ENCODE measurements at regions not wholly inside any gene's neighbourhood (a gene's known extent, or its start where the extent isn't known, plus 50 kb on each side); places are given as distances from the start of the nearest gene placed in this dataset.
"Not testable (repeated sequence)": the region's sequence is repeated elsewhere in the genome, so short reads cannot be mapped to it uniquely, and the experiment has no call there.

DNA sequence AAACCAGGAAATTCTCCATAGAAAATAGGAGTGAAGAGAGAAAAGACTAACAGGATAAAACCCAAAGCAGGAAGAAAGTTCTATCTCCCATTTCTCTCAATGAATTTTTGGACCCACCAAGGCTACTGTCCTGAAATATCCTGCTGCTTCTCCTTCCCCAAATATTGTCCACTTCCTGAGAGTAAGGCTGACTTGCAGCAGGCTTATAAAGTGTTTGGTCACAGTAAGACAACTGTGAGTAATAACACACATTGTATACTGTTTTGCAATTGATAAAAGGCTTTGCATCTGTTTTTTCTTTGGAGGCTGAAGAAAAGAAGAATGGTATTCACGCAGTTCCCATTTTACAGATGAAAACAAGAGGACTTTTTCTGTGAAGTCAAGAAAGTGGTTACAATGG lies 52.8 kb downstream of the FOXD4L6 start:
- ATAC-seq; intact Hi-C loops (cut with DNase I); DNase-seq: not testable (repeated sequence)

DNA sequence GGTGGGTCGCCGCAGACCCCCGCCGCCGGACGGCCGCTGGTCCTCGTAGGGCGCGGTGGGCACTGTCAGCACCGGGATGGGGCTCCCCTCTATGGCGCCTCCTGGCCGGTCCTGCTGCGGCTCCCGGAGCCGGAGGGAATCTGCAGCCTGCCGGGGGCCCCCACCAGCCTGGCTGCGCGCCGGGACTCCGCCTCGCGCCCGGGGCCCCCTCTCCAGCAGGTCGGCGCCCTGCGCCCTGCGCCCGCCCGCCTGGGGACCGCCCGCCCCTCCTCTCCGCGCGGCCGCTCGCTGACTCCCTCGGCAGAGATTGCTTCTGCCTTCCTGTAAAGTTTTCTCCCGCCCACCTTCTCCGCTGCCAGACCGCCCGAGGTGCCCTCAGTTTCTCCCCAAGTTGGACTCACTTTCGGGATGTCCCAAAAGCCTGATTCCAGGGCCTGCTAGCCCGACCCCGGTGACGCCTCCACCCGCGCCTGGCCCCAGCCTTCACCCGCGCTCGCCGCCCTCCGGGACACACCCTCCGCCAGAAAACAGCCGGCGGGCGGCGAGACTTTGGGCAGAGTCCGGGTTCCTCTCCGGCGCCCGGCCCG lies 54.0 kb downstream of the FOXD4L6 start:
- ATAC-seq: peak; percentile 84 to 89
- intact Hi-C loops (cut with DNase I): not testable (repeated sequence)

DNA sequence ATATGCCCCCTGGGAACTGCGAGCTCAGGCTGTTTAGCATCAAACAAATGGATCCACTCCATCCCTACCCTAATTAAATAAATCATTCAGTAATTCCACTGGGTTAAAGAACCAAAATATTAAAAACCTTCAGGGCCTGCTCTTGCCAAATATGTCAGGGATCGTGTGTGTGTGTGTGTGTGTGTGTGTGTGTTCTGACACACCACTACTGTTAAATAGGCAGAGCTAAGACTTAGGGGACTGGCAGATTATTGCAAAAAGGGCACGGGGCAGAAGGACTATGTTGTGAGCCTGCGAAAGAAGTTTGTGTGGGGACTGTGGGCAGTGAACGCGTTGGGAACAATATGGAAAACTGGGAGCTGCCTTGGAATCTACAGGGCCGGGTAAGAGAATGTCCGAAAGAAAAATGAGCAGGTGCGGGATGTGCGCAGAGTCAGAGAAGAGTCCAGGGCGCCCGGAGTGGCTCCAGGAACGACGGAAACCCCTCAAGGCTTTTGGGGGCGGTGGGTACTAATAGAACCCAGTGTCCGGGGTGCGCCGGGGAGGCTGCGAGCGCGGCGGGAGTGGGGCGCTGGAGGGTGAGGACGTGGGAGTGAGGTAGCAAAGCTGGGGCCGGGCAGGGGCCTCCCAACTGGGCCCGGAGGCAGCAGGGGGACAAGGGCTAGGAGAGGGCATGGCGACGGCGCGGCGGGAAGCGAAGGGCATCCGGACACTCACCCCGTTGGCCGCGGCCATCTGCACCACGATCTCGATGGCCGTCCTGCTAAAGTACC lies 54.8 kb downstream of the FOXD4L6 start:
- DNase-seq; intact Hi-C loops (cut with DNase I): not testable (repeated sequence)
- peak; percentile 26 to 46 for ATAC-seq

More for the DNA sequence above, 54.0 kb downstream of the FOXD4L6 start:
- peak; percentile 49 for DNase-seq

DNA sequence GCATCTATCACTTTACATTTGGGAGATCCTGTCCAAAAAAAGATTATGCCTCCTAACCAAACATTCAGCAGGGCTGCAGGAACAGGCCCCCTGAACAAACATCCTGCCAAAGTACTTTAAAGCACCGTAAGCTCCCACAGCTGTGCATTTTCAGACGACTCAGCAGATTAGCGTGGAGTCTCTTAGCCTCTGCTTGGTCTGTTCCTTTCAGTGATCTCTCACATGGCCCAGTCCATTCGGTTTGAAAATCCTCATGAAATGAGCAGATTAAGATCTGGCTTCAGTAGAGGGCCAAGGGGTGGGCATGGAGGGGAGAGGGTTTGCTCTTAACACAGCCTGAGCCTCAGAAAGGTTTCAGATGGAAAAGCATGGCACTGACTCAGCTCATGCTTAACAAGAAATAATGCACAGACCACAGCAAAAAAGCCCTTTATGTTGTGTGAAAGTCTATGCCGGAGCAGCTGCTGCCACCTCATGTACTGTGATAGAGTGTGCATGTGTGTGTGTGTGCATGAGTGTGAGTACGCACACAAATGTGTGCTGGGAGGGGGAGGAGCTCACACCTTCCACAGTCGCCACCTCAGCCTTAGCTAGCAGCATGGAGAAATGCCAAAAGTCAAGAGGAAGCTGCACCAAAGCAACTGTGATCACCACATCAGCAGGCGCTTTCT lies 64.2 kb downstream of the FOXD4L6 start:
- intact Hi-C loops (cut with DNase I): not testable (repeated sequence)
- peak; percentile 83 to 85 for ATAC-seq
- DNase-seq: peak; percentile 24

DNA sequence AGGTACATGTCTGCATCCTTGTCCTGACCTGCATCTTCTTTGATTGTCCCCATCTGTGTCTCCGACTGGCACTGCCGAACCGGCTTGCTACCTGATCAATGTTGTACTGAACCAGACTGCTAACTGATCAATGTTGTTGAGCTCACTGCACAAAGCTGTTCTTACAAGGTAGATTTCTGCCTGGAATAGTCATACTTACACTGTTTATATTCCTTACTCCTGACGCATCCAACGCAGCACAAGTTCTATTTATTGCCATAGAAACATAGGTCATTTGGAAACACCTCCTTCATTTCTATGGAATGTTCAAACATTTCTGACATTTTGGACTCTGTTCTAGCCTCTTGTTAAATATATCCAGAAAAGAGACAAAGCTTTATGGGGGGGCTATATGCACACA lies 65.2 kb downstream of the FOXD4L6 start:
- intact Hi-C loops (cut with DNase I); DNase-seq; ATAC-seq: not testable (repeated sequence)

DNA sequence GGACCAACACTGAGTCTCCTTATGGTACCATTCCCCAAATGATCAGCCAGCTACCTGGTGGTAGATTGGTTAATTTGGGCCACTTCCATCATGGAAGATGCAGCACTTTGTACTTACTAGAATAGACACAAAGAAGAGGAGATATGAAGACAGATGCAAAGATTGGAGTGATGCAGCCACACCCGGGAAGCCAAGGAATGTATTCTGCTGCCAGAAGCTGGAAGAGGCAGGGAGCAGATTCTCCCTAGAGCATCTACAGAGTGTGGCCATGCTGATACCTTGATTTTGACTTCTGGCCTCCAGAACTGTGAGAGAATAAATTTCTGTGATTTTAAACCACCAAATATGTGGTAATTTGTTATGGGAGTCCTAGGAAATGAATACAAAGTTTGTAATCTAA lies 68.9 kb downstream of the FOXD4L6 start:
- DNase-seq; ATAC-seq; intact Hi-C loops (cut with DNase I): not testable (repeated sequence)

DNA sequence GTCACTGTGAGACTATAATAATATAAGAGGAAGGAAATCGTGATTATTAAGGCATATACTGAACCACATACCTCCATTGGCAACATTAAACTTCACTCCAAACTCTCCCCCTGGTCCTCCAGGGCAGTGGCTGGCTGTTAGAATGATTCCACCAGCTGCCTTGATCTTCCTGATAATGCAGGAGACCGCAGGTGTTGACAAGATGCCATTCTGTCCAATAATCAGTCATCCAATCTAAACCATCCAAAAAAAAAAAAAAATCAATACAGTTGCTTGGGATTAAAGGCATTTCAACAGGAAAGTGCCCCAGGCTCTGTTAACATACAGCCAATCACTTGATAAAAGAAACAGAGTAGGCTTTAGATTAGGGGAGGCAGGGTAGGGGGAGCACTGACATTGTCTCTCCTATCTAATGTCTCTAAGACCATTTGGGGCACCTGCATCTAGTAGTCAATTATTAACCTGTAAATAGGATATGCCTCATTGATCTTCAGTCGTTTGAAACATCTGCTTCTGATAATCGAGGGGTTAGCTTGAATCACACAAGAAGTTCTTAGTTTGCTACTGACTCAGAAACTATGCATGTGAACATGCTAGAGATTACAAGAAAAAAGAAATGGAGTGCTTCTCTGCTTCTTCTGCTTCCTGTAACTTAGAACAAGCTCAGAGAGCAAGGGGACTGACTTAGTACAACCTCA lies 74.7 kb downstream of the FOXD4L6 start:
- ATAC-seq; DNase-seq; intact Hi-C loops (cut with DNase I): not testable (repeated sequence)

DNA sequence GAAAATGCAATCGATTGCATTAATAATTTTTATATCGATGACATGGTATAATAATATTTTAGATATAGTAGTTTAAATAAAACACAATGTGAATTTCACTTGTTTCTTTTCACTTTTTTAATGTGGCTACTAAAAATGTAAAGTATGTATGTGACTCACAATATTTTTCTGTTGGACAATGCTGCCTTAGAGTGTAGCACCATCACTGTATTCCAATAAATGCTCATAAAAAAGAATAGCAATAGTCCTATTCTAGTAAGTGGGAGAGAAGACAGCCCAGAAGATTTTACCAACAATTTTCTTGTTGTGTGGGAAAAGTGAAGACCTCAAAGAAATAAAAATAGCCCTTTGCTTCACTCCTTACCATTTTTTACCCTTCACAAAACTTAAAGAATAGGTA lies 79.8 kb downstream of the FOXD4L6 start:
- intact Hi-C loops (cut with DNase I); DNase-seq; ATAC-seq: not testable (repeated sequence)

DNA sequence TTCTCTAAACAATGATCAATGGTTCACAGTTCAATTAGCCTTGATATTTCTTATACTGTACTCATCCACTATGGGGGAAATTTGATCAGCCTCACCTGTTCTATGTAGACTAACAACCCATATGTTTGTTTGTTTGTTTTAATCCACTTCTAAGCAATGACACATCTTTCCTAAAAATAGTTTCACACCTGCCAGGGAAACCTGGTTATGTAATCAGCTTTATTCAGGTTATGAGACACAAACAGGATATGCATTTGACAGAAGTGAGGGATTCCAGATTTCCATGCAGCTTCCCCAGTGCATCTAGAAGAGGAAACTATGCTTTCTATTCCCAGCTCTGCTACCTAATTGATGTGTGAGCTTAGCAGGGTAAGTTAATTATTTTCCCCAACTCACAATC lies 80.7 kb downstream of the FOXD4L6 start:
- ATAC-seq; DNase-seq; intact Hi-C loops (cut with DNase I): not testable (repeated sequence)

DNA sequence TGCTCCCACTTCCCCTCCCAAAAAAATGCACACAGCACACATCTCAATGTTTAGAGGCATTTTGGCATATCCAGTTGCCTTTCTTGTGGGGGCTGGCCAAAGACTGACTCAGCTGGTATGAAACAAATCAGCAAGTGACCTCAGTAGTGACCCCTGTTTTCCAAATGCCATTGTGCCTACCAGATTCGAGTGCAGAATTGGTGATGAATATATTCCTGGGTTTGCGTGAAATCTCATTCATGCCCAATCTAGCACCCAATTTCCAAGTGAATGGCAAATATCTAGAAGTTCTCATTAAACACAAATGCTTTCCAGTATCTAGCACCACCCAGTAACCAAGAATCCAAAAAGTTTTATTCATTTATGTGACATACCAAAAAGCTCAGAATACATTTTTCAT lies 83.6 kb downstream of the FOXD4L6 start:
- intact Hi-C loops (cut with DNase I); DNase-seq: not testable (repeated sequence)
- ATAC-seq: peak in 1 of 2 donors; percentile 25

DNA sequence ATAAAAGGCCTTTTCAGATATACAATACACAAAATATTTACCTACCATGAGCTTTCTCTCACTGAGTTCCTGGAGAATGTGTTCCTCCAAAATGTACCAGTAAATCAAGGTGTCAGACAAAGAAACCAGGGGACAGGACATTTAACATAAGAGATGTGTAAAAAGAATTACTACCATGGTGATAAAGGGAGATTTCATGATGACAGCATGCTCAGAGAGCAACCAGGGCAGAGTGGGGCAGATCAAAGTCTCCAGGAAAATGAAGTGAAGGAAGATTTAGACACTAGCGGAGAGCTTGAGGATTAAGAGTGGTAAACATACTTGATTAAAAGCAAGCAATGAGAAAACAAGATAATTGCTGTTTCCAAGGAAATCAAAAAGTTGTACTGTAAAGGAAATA lies 85.0 kb downstream of the FOXD4L6 start:
- intact Hi-C loops (cut with DNase I); ATAC-seq: not testable (repeated sequence)

DNA sequence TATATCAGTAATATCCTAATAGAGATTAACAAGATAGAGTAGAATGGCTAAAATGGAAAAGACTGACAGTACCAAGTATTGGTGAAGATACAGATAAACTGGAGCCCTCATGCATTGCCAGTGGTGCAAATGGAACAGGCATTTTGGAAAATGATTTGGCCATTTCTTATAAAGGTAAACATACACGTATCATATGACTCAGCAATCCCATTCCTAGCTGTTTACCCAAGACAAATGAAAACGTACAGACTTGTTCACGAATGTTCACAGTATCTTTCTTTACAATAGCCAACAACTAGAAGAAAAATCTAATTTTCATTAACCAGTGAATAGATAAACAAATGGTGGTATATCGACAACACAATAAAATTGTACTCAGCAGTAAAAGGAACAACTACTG lies 86.4 kb downstream of the FOXD4L6 start:
- ATAC-seq; DNase-seq; intact Hi-C loops (cut with DNase I): not testable (repeated sequence)

More for the DNA sequence above, 85.0 kb downstream of the FOXD4L6 start:
- not testable (repeated sequence) for DNase-seq

DNA sequence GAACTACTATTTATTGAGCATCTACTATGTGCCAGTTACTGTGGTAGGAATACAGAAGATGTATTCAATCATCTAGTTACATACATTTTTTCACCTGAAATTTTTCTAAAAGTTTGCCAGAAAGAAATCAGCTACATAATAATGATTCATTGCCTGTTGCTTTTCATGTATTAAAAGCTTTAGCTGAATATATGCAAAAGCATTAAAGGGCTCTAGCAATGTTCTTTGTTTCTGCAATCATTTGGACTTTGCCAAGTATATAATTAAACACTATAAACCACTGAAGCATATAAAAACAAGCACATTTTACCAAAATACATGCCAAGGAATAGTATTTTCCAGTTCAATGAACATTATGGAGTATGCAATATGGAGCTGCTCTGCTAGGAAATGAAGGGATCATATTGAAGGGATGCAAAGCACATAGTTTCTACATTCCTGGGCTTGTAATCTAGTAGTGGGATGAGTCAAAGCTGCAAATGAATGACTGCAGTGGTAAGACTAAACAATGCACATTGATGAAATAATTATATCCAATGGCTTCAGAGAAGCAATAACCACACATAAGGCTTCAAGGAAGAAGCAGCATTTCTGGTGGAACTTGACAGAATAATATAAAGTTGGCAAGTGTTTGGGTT lies 87.7 kb downstream of the FOXD4L6 start:
- ATAC-seq; DNase-seq; intact Hi-C loops (cut with DNase I): not testable (repeated sequence)

DNA sequence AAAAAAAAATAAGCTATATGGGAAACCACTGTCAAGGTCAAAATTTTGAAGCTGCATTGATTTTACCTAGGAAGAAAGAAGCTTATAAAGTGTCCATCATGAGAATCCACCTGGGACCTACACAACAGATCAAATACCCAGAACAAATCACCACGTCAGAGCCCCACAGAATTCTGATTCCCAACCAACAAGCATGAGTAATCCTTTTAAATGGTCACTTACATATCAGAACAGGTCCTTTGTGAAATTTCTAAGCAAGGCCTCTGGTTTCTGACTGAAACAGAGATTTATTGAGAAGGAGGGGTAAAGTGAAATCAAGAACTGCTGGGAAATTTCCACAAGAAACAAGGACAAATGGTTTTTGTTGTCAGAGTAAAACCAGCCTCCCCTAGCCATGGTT lies 93.2 kb downstream of the FOXD4L6 start:
- ATAC-seq; intact Hi-C loops (cut with DNase I); DNase-seq: not testable (repeated sequence)

DNA sequence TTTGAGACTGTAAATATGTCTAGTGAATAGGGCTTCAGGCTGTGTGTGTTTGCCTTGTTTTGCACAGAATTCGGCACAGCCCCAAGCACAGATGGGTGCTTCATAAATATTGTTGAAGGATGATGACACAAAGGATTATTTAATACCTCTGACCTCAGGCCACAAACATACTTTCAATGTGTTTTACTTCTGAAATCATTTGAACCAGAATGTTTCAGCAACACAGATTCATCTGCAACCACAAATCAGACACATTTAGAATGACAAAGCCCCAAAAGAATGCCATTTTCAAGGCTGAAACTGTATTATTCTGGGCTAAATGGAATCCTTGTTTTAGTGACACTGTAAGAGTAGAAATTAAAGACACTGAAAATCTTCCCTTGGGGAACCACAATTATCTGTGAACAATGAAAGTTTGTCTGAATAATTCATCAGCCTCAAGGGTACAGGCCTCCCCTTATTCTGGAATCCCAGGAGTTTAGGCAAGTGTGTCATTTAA lies 93.7 kb downstream of the FOXD4L6 start:
- peak in 1 of 2 donors; percentile 8 for ATAC-seq
- intact Hi-C loops (cut with DNase I); DNase-seq: not testable (repeated sequence)

DNA sequence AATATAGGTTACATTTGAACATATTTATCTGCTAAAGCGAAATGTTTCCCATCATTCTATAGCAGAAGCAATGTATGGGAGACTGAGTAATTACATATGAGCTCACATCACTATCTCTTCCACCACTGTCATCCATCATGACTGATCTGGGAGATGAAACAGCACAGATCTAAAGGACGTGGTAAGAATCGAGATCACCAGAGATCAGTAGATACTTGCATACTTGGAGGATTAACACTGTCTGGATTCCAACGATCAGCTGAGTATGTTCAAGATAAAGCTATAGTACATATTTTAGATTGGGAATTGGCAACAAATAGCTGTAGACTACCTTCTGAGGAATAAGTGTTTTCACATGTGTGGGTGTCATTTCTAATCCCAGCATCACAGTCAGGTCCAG lies 94.6 kb downstream of the FOXD4L6 start:
- intact Hi-C loops (cut with DNase I); DNase-seq; ATAC-seq: not testable (repeated sequence)

DNA sequence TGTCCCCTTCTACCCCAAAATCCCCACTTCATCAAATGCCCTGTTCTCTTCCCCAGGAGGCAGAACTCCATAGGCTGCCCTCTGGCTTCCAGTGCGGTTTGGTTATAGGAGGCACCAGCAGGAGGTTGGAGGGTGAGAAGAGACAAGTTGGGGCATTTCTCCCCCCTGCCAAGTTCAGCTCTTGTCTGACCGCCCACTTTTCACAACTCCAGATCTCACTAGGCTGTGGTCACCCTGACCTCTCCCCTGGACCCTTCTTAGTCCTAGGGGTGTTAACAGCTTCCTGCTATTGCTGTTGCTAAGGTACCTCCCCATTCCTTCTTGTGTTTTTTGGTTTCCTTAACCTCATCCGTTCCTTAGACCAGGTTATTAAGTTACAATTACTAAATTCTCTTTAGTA lies 95.1 kb downstream of the FOXD4L6 start:
- ATAC-seq; intact Hi-C loops (cut with DNase I); DNase-seq: not testable (repeated sequence)

DNA sequence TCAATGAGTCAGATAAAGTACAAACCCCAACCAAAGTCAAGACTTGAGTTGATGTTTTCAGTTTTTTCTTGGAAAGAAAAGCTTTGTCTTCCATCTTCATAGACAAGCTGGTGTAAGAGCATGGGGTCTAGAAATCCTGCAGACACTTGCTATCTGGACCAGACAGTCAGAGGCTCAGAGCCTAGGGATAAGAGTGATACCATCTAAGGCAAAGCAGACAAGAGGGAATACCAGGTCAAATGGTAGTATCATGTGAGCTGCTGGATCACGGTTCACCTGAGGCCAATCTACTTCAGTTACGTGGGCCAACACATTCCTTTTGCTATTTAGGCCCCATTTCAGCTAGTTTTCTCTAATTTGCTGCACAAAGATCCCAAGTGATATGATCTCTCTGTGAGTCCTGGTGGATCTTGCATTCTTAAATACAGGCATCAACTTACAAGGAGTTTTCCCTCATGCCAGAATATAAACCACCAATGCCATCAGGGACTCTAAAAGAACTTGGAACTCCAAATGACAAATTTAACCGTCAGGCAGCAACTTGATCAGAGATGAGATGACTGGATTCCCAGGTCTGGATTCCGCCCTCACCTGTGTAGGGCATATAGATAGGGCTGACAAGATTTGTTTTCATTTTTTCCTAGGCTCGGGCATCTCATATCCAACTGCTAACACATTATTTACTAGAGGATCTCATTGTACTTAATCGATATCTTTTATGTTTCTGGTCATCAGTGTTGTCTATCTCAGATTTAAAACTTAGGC lies 101.4 kb downstream of the FOXD4L6 start:
- ATAC-seq; intact Hi-C loops (cut with DNase I); DNase-seq: not testable (repeated sequence)

All from left cardiac atrium (tissue), 4 donors.